ENCODE measurements at regions not wholly inside any gene's neighbourhood (a gene's known extent, or its start where the extent isn't known, plus 50 kb on each side); places are given as distances from the start of the nearest gene placed in this dataset.

DNA sequence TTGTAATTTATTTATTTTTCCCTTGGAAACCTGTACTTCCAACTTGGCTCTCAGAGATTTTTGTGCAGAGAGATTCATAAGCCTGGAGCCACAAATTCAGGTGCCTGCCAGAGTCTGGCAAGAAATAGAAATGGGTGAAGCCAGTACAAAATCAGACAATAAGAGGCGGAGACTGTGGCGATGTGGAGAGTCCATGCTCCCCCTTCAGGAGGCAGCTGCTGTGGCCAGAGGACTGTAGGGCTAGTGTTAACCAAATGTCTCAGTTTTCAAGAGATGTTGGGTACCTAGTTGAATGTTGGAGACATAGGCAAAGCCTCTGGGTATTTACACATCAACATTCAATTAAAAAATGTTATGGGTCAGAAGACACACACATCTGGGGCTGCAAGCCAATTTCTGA lies 208.6 kb downstream of the PSAT1 start:
- no peak for DNase-seq

DNA sequence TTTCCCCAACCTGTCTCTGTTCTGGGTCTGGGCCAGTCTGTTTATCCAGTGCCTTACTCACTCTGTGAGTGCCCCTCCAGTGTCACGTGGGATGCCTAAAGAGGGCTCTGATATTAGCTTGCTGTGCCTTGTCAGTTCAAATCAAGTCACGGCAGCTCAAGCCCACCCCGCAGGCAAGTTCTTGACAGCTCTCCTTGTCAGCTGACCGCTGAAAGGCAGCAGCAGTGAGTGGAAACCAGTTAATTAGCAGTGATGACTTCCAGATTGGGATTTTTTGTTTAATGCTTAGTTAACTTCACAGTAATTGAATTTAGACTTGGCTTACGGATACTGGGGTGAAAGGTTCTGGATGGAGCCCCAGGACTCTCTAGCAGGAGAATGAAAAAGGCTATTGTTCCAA lies 210.1 kb downstream of the PSAT1 start:
- DNase-seq: no peak

DNA sequence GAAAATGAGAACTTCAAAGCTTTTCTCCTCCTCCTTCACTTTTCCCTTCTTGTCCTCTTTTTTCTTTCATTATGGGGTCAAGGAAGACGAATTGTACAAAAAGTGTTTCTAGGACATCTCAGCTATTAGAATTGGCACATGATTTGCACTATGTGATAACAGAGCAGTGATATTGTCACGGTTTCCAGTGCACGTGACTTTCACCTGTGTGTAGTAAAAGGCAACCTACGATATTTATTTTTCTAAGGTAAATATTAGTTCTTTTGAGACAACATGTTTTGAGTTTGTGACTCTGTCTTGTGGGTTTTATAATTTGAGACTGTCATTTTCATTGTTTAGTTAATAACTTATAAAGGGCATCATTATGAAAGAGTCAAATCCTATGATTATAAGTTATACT lies 213.1 kb downstream of the PSAT1 start:
- no peak for DNase-seq

DNA sequence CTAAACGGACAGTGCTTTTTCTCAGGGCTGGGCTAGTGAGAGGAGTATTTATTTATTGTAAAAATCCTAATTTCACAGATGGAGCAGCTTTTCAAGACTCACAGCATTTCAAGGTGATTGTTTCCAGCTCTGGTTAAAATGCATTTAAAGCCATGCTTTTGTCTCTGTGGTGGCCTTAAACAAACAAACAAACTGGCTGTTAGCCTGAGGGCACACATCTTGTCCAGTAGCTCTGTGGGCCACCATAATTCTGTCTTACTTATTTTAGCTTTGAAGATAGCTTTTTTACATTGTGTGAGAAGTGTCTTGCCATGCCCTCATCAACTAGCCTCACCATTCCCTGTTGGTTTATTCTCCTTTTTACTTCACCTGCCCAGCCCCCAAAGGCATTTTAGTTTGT lies 218.2 kb downstream of the PSAT1 start:
- DNase-seq: no peak

DNA sequence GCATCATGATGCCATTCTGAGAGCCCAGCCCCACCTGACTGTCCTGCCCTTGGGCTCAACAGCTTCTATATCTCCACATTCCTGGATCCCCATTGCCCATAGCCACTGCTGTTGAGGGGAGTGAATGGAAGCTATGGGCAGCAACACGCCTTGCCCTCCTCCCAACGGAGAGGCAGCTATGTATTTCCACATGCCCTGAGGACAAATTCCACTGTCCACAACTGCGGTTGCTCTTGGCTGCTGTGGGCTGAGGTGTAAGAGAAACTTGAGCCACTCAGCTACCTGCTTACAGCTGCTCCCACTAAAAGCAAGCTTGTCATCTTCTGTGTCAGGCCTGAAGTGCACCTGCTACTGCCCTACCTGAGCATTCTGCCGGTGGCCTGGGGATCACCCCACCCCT lies 222.9 kb downstream of the PSAT1 start:
- no peak for DNase-seq

DNA sequence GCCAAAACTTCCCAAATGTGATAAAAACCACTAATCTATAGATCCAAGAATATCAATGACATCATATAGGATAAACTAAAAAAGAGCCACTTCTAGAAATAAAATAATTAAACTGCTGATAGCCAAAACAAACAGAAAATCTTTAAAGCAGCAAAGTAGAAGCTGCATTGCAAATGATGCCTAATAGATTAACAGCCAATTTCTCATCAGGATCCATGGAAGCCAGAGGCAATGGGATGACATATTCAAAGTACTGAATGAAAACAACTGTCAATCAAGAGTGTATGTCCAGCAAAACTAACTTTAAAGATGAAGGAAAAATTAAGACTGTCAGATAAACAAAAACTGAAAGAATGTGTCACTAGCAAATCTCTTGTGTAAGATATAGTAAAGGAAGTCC lies 224.8 kb downstream of the PSAT1 start:
- no peak for DNase-seq

DNA sequence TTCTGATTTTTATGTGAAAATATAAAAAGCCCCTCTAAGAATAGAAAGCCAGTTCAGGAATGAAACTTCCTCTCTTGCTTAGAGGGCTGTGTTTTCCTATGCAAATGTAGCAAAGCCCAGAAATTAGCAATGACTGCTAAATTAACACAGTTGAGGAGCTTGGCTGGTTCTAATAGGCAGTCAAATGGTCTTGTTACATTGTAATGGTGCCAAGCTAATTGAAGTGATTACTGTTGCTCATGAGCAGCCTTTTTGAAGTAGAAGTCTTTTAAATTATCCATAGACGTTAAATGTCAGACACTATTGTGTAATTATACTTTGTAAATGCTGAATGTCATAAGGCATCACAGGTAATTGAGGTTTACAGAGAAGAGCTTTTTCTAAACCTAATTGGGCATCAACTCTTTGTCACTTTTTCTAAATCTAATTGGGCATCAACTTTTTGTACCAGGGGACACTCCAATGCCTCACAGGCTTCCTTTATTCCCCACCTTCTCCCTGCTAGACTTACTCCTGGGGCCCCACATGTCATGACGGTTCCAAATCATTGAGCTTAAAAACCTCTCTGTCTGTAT lies 229.1 kb downstream of the PSAT1 start:
- no peak for DNase-seq

DNA sequence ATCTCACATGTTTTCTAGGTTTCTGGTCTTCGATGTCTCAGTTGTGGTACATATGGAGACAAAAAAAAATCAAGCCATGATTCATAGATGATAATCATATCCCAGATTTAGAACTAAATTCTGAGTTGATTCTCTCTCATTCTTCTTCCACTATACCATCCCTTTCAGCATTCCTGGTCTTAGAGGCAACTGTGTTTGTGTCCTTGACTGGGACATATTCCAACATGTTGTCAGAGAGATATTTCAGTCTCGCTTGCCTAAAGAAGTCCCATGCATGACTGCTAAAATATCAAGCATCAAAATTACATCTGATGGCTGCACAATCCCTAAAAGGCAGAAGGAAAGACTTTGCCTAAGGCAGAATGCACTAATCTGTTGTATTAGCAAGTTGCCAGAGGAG lies 236.6 kb downstream of the PSAT1 start:
- no peak for DNase-seq

DNA sequence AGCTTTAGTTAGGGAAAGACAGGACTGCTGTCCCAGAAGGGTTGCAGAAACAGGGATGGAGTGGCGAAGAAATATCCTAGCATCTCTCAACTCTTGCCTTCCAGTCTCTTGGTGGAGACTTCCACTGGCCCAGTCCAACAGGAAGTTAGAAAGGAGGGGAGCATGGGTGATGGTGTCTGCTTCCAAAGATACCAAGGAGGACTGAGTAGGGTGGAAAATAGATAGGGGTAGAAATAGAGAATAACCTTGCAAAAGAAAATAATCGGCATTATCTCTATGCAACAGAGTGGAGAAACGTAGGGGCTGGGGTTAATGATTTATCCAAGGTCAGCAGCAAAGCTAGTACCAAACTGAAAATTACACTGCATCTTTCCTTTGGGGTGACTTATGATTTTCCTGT lies 242.3 kb downstream of the PSAT1 start:
- DNase-seq: no peak

DNA sequence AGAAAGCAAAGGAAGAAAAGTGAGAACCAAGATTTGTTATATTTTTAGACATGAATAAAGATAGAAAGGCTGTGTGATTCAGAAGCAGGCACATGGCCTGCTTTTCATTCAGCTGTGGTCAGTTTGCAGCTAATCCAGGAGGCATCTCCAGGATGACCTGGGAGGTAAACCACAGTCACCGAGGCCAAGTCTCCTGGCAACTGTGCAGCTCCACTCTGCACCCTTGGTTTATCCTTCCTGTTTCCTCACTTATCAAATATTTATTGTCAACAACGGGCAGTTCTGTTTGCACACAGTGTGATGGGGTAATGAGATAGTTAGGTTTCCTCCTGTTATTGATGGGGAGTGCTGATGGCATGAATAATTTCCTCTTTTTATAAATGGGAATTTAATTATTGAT lies 243.0 kb downstream of the PSAT1 start:
- DNase-seq: no peak

DNA sequence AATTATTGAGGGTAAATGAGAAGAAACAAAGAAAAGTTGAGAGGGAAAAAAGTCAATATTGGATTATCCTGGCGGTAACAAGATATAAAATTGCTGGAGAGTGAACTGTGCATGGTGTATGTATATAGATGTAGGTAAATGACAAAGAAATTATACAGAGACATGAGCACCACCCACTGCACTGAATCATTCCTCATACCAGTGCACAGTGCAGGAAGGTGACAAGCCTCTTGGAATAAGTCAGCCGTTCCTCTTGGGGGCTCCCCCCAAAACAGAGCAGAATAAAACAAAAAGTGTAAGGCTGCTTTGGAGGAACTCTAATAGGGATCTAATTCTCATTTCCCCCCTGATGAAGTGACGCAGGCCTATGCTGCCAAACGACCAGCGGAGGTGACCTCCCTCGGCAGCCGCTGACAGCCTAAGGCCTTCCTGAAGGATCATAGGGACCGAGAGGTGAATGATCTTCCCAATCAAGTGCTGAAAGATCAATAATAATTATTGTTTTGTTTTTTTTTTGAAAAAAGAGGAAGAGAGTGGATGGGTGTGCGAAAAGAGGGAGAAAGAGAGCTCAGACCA lies 245.0 kb downstream of the PSAT1 start:
- no peak for DNase-seq

DNA sequence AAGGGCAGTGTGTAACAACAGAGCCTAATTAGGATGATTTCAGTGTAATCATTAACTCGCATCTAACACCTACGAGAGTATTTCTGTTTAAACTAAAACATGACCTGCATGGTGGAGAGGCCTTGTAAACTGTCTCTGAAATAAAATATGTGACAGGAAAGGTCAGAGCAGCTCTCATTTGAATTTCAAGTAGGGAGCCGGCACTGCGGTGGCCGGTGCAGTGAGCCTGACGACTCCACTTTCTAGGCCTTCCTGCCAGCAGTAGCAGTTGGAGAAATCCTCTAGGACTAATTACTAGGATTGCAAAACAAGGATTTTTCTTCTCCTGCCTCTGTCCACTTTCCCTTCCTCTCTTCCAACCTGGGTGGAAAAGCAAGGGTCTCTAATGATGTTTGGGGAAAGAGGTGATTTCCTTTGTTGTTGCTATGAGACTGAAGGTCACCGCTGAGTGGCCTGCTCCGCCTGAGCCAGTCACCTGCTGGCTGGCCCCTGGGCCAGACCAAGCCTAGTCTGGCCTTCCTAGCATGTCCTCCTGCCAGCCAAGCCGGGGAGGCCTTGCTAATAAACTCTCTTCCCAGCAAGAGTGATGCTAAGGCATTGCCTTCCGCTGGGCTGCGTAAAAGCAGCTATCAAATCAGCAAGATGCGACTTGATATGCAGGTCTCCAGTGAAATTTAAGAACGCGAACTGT lies 245.7 kb downstream of the PSAT1 start:
- peak in 1 of 14 donors; percentile 55 for DNase-seq

DNA sequence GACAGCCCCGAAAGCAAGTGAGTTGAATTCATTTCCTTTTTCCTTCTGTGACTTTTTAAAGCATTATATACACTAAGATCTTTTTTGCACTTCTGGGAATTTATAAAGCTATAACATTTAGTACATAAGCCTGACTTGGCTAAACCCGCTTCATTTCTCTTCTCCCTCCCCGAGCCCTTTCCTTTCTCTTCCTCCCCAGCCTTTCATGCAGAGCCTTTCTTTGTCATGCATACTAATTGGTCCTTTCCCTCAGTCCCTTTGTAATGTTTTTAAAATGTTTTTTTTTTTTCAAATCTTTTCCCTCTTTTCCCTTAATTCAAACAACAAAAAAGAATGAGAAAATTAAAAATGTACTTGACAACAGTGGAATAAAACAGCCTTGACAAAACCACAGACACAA lies 246.4 kb downstream of the PSAT1 start:
- DNase-seq: no peak

DNA sequence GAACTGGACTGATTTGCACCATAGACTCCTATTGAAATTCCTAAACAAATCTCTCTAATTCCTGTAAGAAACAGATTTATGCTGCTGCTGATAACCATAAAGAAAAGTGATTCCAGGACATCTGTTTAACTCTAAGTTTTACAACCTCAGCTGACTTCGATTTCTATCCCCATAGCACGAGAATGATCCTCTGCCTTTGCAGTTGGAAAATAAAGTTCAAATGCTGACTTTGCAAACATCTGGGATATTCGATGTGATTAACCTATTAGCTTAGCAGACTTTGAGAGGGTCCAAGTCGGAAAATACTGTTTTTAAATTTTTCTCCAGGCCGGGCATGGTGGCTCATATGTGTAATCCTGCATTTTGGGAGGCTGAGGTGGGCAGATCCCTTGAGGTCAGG lies 247.3 kb downstream of the PSAT1 start:
- no peak for DNase-seq

DNA sequence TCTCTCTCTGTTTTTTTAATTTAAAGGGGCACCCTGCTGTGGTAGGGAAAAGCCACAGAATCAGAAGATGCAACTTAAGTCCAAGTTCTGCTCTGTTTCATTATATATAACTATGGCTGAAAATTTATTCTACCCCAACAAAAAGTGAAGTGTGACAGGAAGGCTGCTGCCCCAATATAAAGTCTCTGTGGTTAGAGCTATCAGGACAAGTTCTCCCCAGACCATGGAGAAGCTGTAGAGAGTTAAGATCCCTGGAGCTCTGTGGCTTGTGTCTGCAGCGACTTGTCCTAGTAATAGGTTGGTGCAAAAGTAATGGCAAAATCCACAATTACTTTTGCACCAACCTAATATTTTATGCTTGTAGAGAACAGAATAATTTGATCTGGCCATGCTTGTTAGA lies 250.9 kb downstream of the PSAT1 start:
- no peak for DNase-seq

DNA sequence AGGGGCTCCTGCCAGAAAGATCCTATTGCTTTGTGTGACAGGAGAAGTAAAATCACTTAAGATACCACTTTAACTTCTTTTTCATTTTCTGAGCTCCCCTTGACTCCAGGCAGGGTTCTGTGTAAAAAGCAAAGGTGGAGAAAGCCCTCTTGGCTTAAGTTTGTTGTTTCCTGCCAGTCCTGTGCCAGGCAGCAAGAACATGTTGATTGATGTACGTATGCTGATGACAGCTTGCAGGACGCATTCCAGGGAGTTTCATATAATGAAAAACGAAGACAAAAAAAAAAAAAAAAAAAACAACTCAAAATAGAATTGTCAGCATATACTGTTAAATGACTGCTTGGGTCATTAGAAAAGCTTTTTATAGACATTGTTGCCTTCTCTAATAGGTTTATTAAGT lies 251.7 kb downstream of the PSAT1 start:
- no peak for DNase-seq

DNA sequence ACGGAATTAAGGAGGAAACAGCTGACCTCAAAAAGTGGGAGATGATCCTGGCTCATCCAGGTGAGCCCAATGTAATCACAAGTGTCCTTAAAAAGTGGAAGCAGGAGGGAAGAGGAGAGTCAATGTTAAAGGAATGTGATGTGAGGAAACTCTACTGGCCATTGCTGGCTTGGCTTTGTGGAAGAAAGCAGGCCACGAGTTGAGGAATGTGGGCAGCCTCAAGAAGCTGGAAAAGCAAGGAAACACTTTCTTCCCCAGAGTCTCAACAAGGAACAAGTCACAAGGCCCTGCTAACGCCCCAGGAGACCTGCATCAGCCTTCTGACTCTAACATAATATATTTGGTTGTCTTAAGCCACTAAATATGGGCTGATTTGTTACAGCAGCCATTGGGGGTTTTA lies 252.8 kb downstream of the PSAT1 start:
- no peak for DNase-seq

DNA sequence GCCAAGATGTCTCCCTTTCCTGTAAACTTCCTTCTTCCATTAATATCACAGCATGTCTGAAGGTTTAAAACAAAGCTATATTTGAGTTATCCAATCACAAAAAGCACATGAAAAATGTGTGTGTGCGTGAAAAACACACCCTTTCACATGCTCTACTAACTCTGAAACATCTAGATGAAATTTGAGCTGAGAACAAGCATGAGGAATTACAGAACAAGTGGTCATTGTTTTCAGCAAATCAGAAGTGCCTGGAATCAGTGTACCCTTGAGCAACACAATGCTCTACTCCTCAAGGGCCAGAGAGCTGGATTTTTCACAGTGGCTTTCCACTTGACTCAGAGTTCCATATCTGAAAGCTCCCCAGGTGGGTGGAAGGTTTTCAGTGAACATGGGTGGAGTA lies 255.9 kb downstream of the PSAT1 start:
- no peak for DNase-seq

DNA sequence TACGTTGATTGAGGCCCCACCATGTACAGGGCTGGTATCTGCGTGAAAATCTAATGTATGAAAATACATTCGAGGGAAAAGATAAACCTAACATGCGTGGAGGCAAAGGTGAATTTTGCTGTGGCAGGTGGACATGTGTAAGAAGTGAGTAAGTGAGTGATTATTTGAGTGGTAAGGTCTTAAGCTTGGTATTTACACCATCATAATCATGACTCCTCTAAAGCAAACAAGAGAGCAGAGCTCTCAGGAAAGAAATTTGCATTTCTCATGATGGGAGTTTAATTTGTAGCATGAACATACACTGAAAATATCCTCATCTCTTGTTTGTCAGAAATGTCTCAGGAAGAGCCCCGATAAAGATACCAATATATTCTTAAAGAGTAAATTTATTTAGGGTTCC lies 260.6 kb downstream of the PSAT1 start:
- DNase-seq: no peak

DNA sequence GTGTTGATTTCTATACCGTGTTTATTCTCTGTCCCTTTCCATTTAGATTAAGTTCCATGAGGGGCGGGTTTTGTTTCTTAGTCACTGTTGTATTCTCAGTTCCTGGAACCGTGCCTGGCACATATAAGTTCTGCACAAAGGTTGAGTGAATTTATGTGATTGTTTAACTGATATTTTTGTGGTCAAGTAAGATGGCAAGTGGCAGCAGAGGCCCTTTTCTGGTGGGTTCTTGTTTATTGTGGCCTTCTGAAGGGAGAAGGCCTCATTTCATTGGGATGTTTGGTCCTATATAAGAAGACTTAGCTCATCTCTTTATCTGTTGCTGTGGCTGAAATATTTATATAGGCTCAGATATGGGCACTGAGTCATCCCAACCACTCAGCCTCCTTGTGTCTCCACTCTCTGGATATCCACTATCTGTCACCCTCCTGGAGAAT lies 262.5 kb downstream of the PSAT1 start:
- no peak for DNase-seq

DNA sequence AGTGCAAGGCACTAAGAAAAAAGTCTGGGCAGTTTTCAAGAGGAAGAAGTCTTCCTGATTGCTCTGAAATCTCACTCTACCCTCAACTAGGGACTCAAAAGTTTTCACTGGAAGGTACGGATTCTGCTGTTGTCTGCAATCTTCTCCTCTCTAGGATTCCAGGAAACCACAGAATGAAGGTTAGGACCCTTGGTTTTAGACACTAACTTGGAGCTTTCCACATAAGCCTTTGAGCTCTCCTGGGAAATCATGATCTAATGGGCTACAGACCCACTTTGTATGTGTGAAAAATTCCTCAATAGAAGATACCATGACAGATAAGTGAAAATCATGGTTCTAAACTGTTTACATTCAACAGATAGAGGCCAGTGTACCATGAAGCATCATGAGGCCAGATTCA lies 265.1 kb downstream of the PSAT1 start:
- no peak for DNase-seq

DNA sequence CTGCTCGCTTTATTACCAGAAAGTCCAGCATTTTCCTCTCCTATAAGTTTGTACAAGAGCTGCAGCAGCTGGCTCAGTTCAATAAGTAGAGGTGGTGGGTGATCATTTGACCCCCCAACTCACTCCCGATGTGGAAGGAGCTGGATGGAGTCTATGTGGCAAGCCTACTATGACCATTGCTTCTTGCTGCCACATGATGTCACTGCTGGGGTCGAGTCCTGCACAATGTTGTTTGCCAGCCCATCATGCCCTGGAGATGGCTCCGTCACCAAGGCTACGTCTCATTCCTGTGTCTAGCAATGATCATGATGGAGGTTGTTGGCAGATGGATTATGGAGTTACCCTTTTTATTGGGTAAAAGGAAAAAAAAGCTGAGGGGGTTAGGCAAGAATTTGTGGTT lies 266.3 kb downstream of the PSAT1 start:
- no peak for DNase-seq

DNA sequence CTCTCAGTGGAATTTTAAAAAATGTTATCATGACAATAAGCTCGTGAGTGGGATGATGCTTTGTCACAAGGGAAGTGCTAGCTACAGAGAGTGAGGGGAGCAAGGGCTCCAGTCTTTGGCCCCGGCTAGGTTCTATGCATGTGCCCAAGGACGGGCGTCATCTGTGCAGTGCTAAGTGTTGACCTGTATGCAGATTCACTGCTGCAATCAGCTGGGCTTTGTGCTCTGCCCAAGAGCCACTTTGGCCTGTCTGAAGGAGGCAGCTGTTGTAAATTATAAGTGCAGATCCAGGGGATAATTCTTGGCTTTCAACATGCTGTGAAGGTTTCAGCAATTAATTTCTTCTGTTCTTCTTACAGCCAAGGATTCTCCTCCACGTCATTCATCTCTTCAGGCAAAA lies 268.6 kb downstream of the PSAT1 start:
- no peak for DNase-seq

DNA sequence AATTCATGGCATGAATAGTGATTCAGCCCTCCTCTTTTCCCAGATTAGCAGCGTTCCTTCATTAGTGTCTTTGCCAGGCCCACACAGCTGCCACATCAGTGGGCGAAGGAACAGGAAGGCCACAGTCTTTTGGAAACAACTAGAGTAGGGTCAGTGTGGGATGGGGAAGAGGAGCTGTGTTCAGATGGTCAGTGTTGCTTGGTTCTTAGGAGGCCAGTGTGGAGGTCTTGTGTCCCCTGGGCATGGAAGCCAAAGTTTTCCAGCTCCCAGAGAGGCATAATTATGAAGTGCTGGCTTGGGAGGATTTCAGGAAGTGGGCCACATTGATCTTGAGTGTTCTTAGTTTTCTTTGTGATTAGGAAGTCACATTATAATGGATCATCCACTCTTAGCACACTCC lies 269.6 kb downstream of the PSAT1 start:
- no peak for DNase-seq

Measured in C1 segment of cervical spinal cord (tissue), 14 donors.